HAP-1 (cell line): ENCODE measurements at regions not wholly inside any gene's neighbourhood (a gene's known extent, or its start where the extent isn't known, plus 50 kb on each side); places are given as distances from the start of the nearest gene placed in this dataset.

ENCODE experiments used
- DNase-seq, 2 experiments: peaks; one replicate each; pipeline ENCODE4 v3.0.0-alpha.2; 2016 to 2020; ENCODE audit warnings: low spot score in 2 of 2
- H3K27me3 ChIP-seq: fragments of 250-450 bp; sonication (Bioruptor Pico); 2 replicates; pipeline ENCODE4 v1.5.1; 2020; ENCODE audit warnings: low read depth, mild to moderate bottlenecking, moderate library complexity
- H3K36me3 ChIP-seq: fragments of 250-450 bp; sonication (Bioruptor Pico); replicated peaks from 2 replicates; pipeline ENCODE4 v1.5.1; 2020; ENCODE audit warnings: mild to moderate bottlenecking
- H3K4me1 ChIP-seq: fragments of 250-450 bp; sonication (Bioruptor Pico); 2 replicates; pipeline ENCODE4 v1.5.1; 2020; ENCODE audit warnings: mild to moderate bottlenecking
- H3K4me3 ChIP-seq: fragments of 250-450 bp; sonication (Bioruptor Pico); 2 replicates; pipeline ENCODE4 v1.5.1; 2020; ENCODE audit warnings: mild to moderate bottlenecking, moderate library complexity
- H3K9me3 ChIP-seq: fragments of 250-450 bp; sonication (Bioruptor Pico); 2 replicates; pipeline ENCODE4 v1.5.1; 2020; ENCODE audit warnings: mild to moderate bottlenecking, moderate library complexity
- in situ Hi-C: fragments of 300-500 bp; cut with MboI; formaldehyde crosslinking; loops from 3 replicates; pipeline ENCODE4 v1.14.3; 2020; ENCODE audit warnings: low sequenced_read_pairs, inconsistent platforms, mixed read lengths

- no peaks in the 10 kb centered on the region for H3K27me3 ChIP-seq
- no peak overlapping the region for H3K4me3 ChIP-seq
- H3K9me3 ChIP-seq, result no peaks in the 10 kb centered on the region
- no peaks in the 10 kb centered on the region for H3K36me3 ChIP-seq
- in situ Hi-C loops, result no loop called here
- DNase-seq, result no peak
- no peaks in the 10 kb centered on the region for H3K4me1 ChIP-seq
Observed at GRCh38 chr5:20466512-20466911, 478.5 kb upstream of the CDH18 start.

GRCh38 chr5:20463206-20463605, 475.2 kb upstream of the CDH18 start:
- H3K36me3 ChIP-seq, result no peaks in the 10 kb centered on the region
- no peak for DNase-seq
- H3K4me1 ChIP-seq, result no peaks in the 10 kb centered on the region
- in situ Hi-C loops, result no loop called here
- H3K27me3 ChIP-seq, result no peaks in the 10 kb centered on the region
- no peaks in the 10 kb centered on the region for H3K9me3 ChIP-seq
- H3K4me3 ChIP-seq, result no peak overlapping the region

- Histone ChIP-seq H3K4me3 (no peak overlapping the region), H3K4me1 (no peaks in the 10 kb centered on the region), H3K36me3 (no peaks in the 10 kb centered on the region), H3K9me3 (no peaks in the 10 kb centered on the region; the same call in 1 of the 2 replicates), H3K27me3 (no peaks in the 10 kb centered on the region)
- in situ Hi-C loops, result no loop called here
- no peak for DNase-seq
Observed at GRCh38 chr5:20446121-20446520, 458.1 kb upstream of the CDH18 start.

DNA sequence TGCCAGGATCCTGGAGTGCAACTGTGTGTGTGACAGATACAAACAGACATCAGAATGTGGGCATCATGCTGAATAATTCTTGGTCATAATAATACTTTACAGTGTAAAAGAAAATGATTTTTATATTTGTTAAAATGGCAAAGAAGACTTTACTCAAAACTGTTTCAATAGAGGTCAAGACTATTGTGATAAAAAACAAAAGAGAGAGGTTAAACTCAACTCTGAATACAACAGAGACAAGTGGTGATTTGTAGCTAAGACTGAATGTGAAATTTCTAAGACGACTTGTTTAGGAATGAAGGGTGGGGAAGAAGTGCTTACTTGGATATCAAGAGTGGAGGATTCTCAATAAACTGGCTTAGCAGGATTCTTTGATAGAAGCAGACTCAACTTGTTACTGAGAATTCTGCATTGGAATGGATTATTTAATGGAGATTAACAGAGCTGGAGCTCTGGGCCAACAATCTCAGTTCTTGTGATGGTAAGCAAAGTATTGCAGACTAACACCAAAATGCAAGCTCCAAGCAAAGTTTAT, 457.4 kb upstream of the CDH18 start:
- in situ Hi-C loops, result no loop called here
- no peak for DNase-seq
- H3K27me3 ChIP-seq, result no peaks in the 10 kb centered on the region
- no peaks in the 10 kb centered on the region; the same call in none of the 2 replicates for H3K9me3 ChIP-seq
- H3K36me3 ChIP-seq, result no peaks in the 10 kb centered on the region
- H3K4me3 ChIP-seq, result no peak overlapping the region
- no peaks in the 10 kb centered on the region for H3K4me1 ChIP-seq

DNA sequence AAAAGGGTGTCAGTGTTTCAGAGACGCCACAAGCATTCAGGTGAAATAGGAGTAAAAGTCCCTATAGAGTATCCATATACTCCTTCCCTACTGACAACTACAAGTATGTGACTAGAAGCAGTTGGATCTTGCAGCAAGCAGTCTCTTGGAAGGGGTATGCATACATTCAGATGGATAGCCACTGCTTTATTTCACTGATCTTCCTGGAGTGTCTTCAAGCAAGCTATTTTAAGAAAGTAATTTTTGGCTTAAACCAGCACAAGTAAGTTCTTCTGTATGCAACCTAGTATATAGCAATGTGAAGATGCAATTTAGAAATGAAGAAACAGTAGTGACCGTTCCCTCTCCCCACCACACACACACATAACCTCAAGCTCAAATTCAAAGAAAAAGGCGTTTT, 446.8 kb upstream of the CDH18 start:
- no peak for DNase-seq

GRCh38 chr5:20420991-20421595, 433.1 kb upstream of the CDH18 start:
- no peaks in the 10 kb centered on the region for H3K36me3 ChIP-seq
- no peaks in the 10 kb centered on the region for H3K4me1 ChIP-seq
- in situ Hi-C loops, result no loop called here
- DNase-seq, result no peak
- no peak overlapping the region for H3K4me3 ChIP-seq
- no peaks in the 10 kb centered on the region for H3K9me3 ChIP-seq
- no peaks in the 10 kb centered on the region for H3K27me3 ChIP-seq

More for the DNA sequence above, 446.8 kb upstream of the CDH18 start:
- H3K9me3 ChIP-seq, result no peaks in the 10 kb centered on the region
- no peaks in the 10 kb centered on the region for H3K36me3 ChIP-seq
- in situ Hi-C loops, result no loop called here
- no peaks in the 10 kb centered on the region for H3K4me1 ChIP-seq
- H3K4me3 ChIP-seq, result no peak overlapping the region
- no peaks in the 10 kb centered on the region for H3K27me3 ChIP-seq
